ENCODE measurements at regions not wholly inside any gene's neighbourhood (a gene's known extent, or its start where the extent isn't known, plus 50 kb on each side); places are given as distances from the start of the nearest gene placed in this dataset.
"Not testable (repeated sequence)": the region's sequence is repeated elsewhere in the genome, so short reads cannot be mapped to it uniquely, and the experiment has no call there.

DNA sequence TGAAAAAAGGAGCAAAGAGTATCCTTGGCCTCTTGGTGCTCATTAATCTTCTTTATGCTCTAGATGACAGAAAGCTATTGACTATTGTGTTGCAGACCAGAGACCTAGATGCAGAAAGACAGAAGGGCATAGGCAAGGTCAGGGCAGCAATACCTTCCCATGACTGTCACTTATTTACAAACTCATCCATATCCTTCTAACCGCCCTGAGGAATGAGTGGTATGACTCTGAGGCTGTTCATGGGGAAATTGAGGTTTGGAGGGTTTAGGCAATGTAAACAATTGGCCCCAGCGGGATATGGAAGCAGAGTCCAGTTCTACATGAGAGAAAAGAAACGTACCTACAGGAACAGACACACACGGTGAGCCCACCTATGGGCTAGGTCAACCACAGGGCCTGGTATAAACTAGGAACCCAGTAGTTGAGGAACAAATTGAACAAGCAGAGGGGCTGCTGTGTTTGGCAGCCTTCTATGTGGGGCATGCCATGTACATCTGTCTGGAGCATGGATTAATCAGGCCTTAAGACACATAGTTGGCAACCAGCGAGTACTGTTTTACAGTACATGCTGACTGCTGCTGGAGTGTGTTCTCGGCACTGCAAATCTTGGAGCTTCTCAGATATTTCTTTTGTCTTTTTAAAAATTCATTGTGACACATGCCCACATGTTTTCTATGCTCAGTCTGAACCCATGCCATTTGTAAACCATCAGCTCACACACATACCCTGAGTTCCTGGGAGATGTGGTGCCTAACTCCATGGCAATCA lies 159.7 kb upstream of the NTF3 start:
- Histone ChIP-seq H3K9ac (ENCODE audit: low read depth, low read length) (no peak overlapping the region), H3K4me1 (ENCODE audit: control insufficient read depth, insufficient read depth, low read length) (peaks cover 11% of the 10 kb centered on the region), H3K36me3 (ENCODE audit: control insufficient read depth, insufficient read depth, low read length) (no peaks in the 10 kb centered on the region), H3K27me3 (ENCODE audit: control insufficient read depth, insufficient read depth, low read length) (no peaks in the 10 kb centered on the region), H3K9me3 (ENCODE audit: control insufficient read depth, insufficient read depth, low read length) (no peaks in the 10 kb centered on the region), H3K4me3 (ENCODE audit: low read depth, low read length) (no peak overlapping the region)

DNA sequence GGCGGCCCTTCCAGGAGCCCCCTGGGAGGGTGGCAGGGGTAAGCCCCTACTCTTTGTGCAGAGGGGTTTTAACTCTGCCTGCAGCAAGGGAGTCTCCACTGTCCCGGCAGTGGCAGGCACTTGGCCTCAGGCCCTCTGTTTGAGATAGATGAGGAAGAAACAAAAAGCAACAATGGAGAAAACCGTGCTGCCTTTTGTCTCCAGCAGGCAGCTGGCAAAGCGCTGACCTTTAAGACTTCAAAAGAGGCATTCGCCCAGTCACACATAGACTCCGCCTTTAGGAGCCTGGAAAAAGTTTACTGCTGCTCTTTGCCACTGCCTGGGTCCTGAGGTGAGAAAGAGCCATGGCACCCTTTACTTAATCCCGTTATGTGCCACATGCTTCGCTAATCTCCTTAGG lies 158.2 kb upstream of the NTF3 start:
- H3K36me3 ChIP-seq (ENCODE audit: control insufficient read depth, insufficient read depth, low read length) = no peaks in the 10 kb centered on the region
- H3K9ac ChIP-seq (ENCODE audit: low read depth, low read length) = no peak overlapping the region
- no peaks in the 10 kb centered on the region for H3K9me3 ChIP-seq (ENCODE audit: control insufficient read depth, insufficient read depth, low read length)
- H3K27me3 ChIP-seq (ENCODE audit: control insufficient read depth, insufficient read depth, low read length) = no peaks in the 10 kb centered on the region
- H3K4me1 ChIP-seq (ENCODE audit: control insufficient read depth, insufficient read depth, low read length) = peaks cover 4% of the 10 kb centered on the region
- no peak overlapping the region for H3K4me3 ChIP-seq (ENCODE audit: low read depth, low read length)

DNA sequence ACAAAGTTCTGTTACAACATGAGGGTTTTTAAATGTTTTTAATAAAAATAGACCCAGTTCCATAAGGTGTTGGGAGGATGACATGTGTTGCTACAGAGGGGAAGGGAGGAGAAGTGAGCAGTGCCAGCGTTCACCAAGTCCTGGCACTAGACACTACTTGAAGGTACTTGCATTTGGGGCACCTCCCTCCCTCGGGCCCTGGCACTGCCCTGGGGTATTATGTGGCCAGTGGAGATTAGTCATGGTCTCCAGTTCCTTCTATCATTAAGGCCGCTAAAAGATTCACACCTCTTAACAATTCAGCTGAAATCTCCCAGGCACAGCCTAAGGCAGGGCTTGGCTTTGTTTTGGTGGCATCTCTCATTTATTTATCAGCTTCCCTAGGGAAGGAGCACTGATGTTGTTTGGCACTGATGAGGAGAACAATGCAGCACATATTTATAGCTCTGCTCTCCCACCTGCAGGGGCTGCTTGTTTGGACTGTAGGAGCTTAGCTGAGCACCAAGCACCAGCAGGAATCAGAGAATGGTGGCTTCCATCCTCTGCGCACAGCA lies 155.5 kb upstream of the NTF3 start:
- H3K36me3 ChIP-seq (ENCODE audit: control insufficient read depth, insufficient read depth, low read length) = no peaks in the 10 kb centered on the region
- H3K4me1 ChIP-seq (ENCODE audit: control insufficient read depth, insufficient read depth, low read length) = peaks cover 2% of the 10 kb centered on the region
- no peaks in the 10 kb centered on the region for H3K27me3 ChIP-seq (ENCODE audit: control insufficient read depth, insufficient read depth, low read length)
- H3K4me3 ChIP-seq (ENCODE audit: low read depth, low read length) = no peak overlapping the region
- no peak overlapping the region for H3K9ac ChIP-seq (ENCODE audit: low read depth, low read length)
- H3K9me3 ChIP-seq (ENCODE audit: control insufficient read depth, insufficient read depth, low read length) = no peaks in the 10 kb centered on the region

DNA sequence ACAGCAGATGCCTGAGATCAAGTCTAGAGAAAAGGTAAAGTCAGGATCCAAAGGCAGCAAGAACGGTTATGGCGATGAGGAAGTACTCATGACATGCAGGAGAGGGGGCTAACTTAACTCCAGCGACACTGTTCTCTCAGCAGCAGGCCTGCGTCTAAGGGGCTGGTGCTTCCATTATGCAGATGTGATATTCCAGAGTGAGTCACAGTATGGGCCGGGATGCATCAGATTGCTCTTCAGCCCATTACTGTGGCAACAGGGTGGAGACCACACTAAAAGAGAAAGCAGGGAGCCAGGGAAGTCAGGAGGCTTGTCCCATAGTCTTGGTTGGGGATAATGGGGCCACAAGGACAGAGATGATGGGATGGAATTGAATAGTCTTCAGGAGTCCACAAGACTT lies 151.8 kb upstream of the NTF3 start:
- Histone ChIP-seq H3K27me3 (ENCODE audit: control insufficient read depth, insufficient read depth, low read length) (no peaks in the 10 kb centered on the region), H3K4me1 (ENCODE audit: control insufficient read depth, insufficient read depth, low read length) (no peaks in the 10 kb centered on the region), H3K4me3 (ENCODE audit: low read depth, low read length) (no peak overlapping the region), H3K36me3 (ENCODE audit: control insufficient read depth, insufficient read depth, low read length) (no peaks in the 10 kb centered on the region), H3K9ac (ENCODE audit: low read depth, low read length) (no peak overlapping the region), H3K9me3 (ENCODE audit: control insufficient read depth, insufficient read depth, low read length) (no peaks in the 10 kb centered on the region)

DNA sequence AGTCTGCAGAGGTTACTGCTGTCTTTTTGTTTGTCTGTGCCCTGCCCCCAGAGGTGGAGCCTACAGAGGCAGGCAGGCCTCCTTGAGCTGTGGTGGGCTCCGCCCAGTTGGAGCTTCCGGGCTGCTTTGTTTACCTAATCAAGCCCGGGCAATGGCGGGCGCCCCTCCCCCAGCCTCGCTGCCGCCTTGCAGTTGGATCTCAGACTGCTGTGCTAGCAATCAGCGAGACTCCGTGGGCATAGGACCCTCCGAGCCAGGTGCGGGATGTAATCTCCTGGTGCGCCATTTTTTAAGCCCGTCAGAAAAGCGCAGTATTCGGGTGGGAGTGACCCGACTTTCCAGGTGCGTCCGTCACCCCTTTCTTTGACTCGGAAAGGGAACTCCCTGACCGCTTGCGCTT lies 141.5 kb upstream of the NTF3 start:
- H3K9ac ChIP-seq (ENCODE audit: low read depth, low read length); H3K9me3 ChIP-seq (ENCODE audit: control insufficient read depth, insufficient read depth, low read length); H3K4me3 ChIP-seq (ENCODE audit: low read depth, low read length); H3K4me1 ChIP-seq (ENCODE audit: control insufficient read depth, insufficient read depth, low read length); H3K27me3 ChIP-seq (ENCODE audit: control insufficient read depth, insufficient read depth, low read length); H3K36me3 ChIP-seq (ENCODE audit: control insufficient read depth, insufficient read depth, low read length): not testable (repeated sequence)

DNA sequence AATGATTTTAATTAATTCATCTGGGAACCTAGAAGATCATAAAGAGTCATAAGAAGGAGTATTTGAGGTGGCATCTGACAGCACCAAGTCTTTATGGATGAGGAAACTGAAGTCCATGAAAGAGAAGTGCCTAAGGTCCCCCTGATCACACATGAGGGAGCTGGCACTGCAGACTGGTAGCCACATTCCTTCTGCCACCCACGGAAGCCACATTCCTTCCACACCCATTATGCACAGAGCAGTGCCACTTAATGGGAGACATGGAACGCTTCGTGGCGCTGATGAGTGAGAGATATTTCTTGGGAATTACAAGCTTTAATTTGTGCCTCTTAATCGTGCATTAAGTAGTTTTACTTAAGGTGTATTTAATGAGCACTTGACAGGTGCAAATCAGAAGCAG lies 139.3 kb upstream of the NTF3 start:
- Histone ChIP-seq H3K27me3 (ENCODE audit: control insufficient read depth, insufficient read depth, low read length) (no peaks in the 10 kb centered on the region), H3K9ac (ENCODE audit: low read depth, low read length) (no peak overlapping the region), H3K36me3 (ENCODE audit: control insufficient read depth, insufficient read depth, low read length) (no peaks in the 10 kb centered on the region), H3K4me1 (ENCODE audit: control insufficient read depth, insufficient read depth, low read length) (peaks cover 8% of the 10 kb centered on the region), H3K9me3 (ENCODE audit: control insufficient read depth, insufficient read depth, low read length) (no peaks in the 10 kb centered on the region), H3K4me3 (ENCODE audit: low read depth, low read length) (no peak overlapping the region)

DNA sequence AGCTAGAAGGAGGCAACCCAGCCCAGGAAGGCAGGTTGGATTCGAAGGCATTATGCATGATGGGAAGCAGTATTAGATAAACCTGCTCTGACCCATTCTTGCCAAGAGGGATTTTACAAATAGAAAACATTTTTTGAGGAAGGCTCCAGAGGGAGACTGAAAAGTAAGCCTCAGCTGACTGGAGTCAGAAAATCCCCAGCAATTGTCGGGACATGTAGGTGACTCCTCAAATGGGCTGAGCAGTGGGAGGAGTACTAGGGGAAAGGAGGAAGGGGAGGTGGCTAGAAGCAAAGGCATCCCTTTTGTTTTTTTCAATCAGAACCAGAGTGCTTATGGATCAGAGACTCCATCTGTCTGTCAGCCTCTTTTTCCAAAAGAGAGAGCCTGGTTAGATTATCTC lies 138.1 kb upstream of the NTF3 start:
- H3K9ac ChIP-seq (ENCODE audit: low read depth, low read length) = no peak overlapping the region
- H3K36me3 ChIP-seq (ENCODE audit: control insufficient read depth, insufficient read depth, low read length) = no peaks in the 10 kb centered on the region
- H3K4me3 ChIP-seq (ENCODE audit: low read depth, low read length) = no peak overlapping the region
- H3K4me1 ChIP-seq (ENCODE audit: control insufficient read depth, insufficient read depth, low read length) = peaks cover 8% of the 10 kb centered on the region
- no peaks in the 10 kb centered on the region for H3K27me3 ChIP-seq (ENCODE audit: control insufficient read depth, insufficient read depth, low read length)
- no peaks in the 10 kb centered on the region for H3K9me3 ChIP-seq (ENCODE audit: control insufficient read depth, insufficient read depth, low read length)

DNA sequence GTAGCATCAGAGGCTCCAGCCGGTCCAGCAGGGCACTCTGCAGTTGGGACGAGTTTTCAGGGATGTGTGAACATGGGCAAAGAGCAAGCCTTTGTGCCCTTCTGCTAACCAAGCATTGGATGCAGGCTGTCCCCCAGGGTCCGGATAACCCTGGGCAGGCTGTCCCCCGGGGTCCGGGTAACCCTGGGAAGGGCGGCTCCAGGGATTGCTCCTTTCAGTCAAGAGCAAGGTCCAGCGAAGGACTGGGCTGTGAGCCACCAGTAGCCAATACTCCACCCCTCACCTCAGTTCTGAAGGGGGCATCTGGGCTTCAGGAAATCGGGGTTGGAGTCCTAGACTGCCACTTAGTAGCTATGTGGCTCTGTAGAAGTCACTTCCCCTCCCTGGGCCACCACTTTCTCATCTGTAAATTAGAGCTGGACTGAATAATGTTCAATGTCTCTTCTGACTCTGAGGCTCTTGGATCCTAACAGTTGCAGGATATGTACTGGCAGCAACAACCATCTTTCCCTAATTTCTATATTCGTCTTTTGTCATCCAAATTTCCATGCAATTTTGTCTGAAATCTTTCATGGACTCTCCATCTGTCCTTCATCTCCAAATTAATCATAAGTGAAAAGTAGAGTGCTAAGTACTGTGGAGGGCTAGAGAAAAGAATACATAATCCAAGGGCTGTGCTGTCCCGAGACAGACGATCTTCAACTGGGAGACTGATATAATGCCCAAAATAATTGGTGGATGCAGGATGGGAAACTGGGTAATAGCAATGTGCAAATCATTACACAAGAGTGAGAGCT lies 137.4 kb upstream of the NTF3 start:
- Histone ChIP-seq H3K9me3 (ENCODE audit: control insufficient read depth, insufficient read depth, low read length) (no peaks in the 10 kb centered on the region), H3K4me1 (ENCODE audit: control insufficient read depth, insufficient read depth, low read length) (peaks cover 8% of the 10 kb centered on the region), H3K4me3 (ENCODE audit: low read depth, low read length) (no peak overlapping the region), H3K27me3 (ENCODE audit: control insufficient read depth, insufficient read depth, low read length) (no peaks in the 10 kb centered on the region), H3K9ac (ENCODE audit: low read depth, low read length) (no peak overlapping the region), H3K36me3 (ENCODE audit: control insufficient read depth, insufficient read depth, low read length) (no peaks in the 10 kb centered on the region)

DNA sequence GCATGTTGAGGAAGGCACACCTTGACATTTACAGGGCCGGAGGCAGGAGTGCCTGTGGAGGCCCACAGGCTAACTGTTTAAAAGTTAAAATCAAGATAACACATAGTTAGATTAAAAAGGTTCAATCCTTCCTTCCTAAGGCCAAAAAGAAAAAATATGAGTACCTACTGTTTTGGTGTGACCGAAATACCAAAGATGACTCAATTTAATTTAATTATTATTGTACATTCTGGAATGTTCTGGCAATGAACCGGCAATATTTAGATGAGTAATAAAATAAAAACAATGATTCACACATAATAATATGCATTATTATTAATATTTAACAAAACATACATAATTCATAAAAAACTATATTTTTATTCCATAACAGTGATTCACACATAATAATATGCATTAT lies 136.8 kb upstream of the NTF3 start:
- Histone ChIP-seq H3K27me3 (ENCODE audit: control insufficient read depth, insufficient read depth, low read length) (no peaks in the 10 kb centered on the region), H3K9me3 (ENCODE audit: control insufficient read depth, insufficient read depth, low read length) (no peaks in the 10 kb centered on the region), H3K4me3 (ENCODE audit: low read depth, low read length) (no peak overlapping the region), H3K36me3 (ENCODE audit: control insufficient read depth, insufficient read depth, low read length) (no peaks in the 10 kb centered on the region), H3K9ac (ENCODE audit: low read depth, low read length) (no peak overlapping the region), H3K4me1 (ENCODE audit: control insufficient read depth, insufficient read depth, low read length) (peaks cover 8% of the 10 kb centered on the region)

DNA sequence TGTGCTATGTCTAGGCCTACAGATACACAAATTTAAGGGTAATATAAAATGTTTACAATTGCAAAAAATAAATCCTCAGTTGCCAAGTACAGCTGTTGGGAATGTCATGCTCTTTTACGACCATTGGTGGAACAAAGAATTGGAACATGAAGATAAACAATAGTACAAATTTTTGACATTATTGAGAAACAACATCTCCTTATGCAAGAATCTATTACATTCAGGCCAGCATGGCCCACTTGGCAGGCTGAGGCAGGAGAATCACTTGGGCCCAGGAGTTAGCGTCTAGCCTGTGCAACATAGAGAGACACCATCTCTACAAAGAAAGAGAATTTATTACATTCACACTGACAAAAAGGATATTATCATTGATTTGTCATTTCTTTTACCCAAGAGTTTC lies 135.9 kb upstream of the NTF3 start:
- Histone ChIP-seq H3K4me1 (ENCODE audit: control insufficient read depth, insufficient read depth, low read length) (peaks cover 6% of the 10 kb centered on the region), H3K4me3 (ENCODE audit: low read depth, low read length) (no peak overlapping the region), H3K9me3 (ENCODE audit: control insufficient read depth, insufficient read depth, low read length) (no peaks in the 10 kb centered on the region), H3K27me3 (ENCODE audit: control insufficient read depth, insufficient read depth, low read length) (no peaks in the 10 kb centered on the region), H3K9ac (ENCODE audit: low read depth, low read length) (no peak overlapping the region), H3K36me3 (ENCODE audit: control insufficient read depth, insufficient read depth, low read length) (no peaks in the 10 kb centered on the region)

DNA sequence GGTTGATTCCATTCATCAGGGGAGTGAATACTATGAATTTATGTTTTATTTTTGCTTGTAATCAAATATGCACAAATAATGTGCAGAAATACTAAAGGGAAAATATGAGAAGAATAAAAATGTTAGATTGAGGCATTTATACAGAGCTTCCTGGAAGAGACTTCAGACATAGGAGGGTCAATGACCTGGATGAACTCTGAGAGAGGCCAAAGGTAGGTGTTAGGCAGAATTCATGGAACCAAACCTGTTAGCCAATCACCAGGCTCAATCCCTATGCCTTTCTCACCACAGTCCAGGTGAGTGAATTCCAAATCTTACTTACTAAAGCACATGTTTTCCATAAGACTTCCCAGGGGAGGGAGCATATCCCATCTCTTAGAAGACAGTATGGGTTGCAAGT lies 130.4 kb upstream of the NTF3 start:
- no peaks in the 10 kb centered on the region for H3K4me1 ChIP-seq (ENCODE audit: control insufficient read depth, insufficient read depth, low read length)
- no peaks in the 10 kb centered on the region for H3K9me3 ChIP-seq (ENCODE audit: control insufficient read depth, insufficient read depth, low read length)
- no peaks in the 10 kb centered on the region for H3K27me3 ChIP-seq (ENCODE audit: control insufficient read depth, insufficient read depth, low read length)
- no peak overlapping the region for H3K4me3 ChIP-seq (ENCODE audit: low read depth, low read length)
- H3K9ac ChIP-seq (ENCODE audit: low read depth, low read length) = no peak overlapping the region
- H3K36me3 ChIP-seq (ENCODE audit: control insufficient read depth, insufficient read depth, low read length) = no peaks in the 10 kb centered on the region

DNA sequence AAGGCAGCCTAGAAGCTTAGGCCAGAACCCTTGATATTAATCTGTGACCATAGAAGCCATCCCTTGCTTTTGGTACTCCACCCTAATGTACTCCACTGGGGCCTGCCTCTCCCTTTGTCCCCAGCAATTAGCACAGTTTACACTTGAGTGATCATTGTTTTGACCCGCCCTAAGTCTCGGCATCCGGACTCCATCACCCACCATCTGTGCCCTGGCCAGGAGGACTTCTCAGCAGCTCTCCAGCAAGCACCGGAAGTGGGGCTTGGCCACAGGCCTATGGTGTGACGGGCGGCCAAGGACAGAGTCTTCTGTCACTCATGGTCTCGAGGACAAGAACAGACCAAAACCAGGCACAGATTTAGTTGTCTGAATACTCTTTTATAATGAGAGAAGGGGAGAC lies 126.5 kb upstream of the NTF3 start:
- Histone ChIP-seq H3K9me3 (ENCODE audit: control insufficient read depth, insufficient read depth, low read length) (no peaks in the 10 kb centered on the region), H3K9ac (ENCODE audit: low read depth, low read length) (no peak overlapping the region), H3K4me1 (ENCODE audit: control insufficient read depth, insufficient read depth, low read length) (no peaks in the 10 kb centered on the region), H3K27me3 (ENCODE audit: control insufficient read depth, insufficient read depth, low read length) (no peaks in the 10 kb centered on the region), H3K4me3 (ENCODE audit: low read depth, low read length) (no peak overlapping the region), H3K36me3 (ENCODE audit: control insufficient read depth, insufficient read depth, low read length) (no peaks in the 10 kb centered on the region)
